Activated CD4-positive, alpha-beta T cell treated with anti-CD3 and anti-CD28 coated beads for 36 hours (primary cell): ENCODE measurements at regions not wholly inside any gene's neighbourhood (a gene's known extent, or its start where the extent isn't known, plus 50 kb on each side); places are given as distances from the start of the nearest gene placed in this dataset.

Experiments
- ATAC-seq: fragments of 200-7000 bp; cut with Tn5 transposase; one replicate; pipeline ENCODE4 v1.10.0; 2021; ENCODE audit warnings: mild to moderate bottlenecking, moderate library complexity
- CTCF ChIA-PET: fragments of 350-600 bp; sonication (Branson Sonifier 250); formaldehyde crosslinking; loops from one replicate; lab custom pipeline; 2021; ENCODE audit warnings: antibody characterized with exemption; lab: Charles Lee
- POLR2A ChIA-PET: fragments of 350-600 bp; sonication (Branson Sonifier 250); formaldehyde crosslinking; loops from one replicate; lab custom pipeline; 2021; ENCODE audit warnings: antibody characterized with exemption, inconsistent platforms; lab: Charles Lee
- DNase-seq: peaks from one replicate; pipeline ENCODE4 v3.0.0-alpha.2; 2020
- H3K27ac Mint-ChIP-seq: one replicate; pipeline ENCODE4 v1.8.0; 2021; ENCODE audit warnings: mixed read lengths
- H3K27me3 Mint-ChIP-seq: one replicate; pipeline ENCODE4 v1.8.0; 2021; ENCODE audit warnings: mixed read lengths
- H3K36me3 Mint-ChIP-seq: one replicate; pipeline ENCODE4 v1.8.0; 2021; ENCODE audit warnings: low read depth, mixed read lengths
- H3K4me1 Mint-ChIP-seq: one replicate; pipeline ENCODE4 v1.8.0; 2021; ENCODE audit warnings: mixed read lengths
- H3K4me3 Mint-ChIP-seq: one replicate; pipeline ENCODE4 v1.8.0; 2021; ENCODE audit warnings: mild to moderate bottlenecking, moderate library complexity, mixed read lengths
- H3K9me3 Mint-ChIP-seq: one replicate; pipeline ENCODE4 v1.8.0; 2021; ENCODE audit warnings: low read depth, mixed read lengths
- intact Hi-C, 2 experiments: fragments of 100-400 bp; cut with DNase I in 1 of 2; cut with micrococcal nuclease in 1 of 2; formaldehyde crosslinking; loops; one replicate each; pipeline versions ENCODE4 v1.14.2 to v1.15.1; 2022 to 2024; cut with DNase I, micrococcal nuclease

DNA sequence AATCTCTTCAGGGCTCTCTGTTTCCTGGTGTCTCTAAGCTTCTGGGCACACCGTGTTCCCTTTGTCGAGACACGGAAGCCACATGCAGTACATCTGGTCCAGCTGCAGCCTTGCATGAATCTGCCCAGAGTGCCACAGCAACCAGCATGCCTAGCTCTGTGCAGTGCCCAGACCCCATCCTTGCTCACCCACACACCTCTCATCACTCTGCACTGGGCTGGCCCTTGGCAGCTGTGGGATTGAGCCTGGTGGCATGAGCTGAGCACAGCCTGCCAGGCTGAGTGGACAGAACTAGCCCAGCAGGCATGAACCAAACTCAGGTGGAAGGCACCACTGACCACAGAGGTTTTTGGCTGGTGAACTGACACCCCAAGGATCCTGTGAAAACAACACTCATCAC is 279.9 kb downstream of the ATXN7L3B start:
- H3K36me3 Mint-ChIP-seq, result no peaks in the 10 kb centered on the region
- no peak for ATAC-seq
- no peak overlapping the region for H3K27ac Mint-ChIP-seq
- ChIA-PET POLR2A (no interaction called here), CTCF (no interaction called here)
- H3K4me3 Mint-ChIP-seq, result no peak overlapping the region
- peaks cover 4% of the 10 kb centered on the region for H3K9me3 Mint-ChIP-seq
- intact Hi-C loops, result no loop called here
- no peak for DNase-seq
- H3K27me3 Mint-ChIP-seq, result no peaks in the 10 kb centered on the region
- no peaks in the 10 kb centered on the region for H3K4me1 Mint-ChIP-seq

DNA sequence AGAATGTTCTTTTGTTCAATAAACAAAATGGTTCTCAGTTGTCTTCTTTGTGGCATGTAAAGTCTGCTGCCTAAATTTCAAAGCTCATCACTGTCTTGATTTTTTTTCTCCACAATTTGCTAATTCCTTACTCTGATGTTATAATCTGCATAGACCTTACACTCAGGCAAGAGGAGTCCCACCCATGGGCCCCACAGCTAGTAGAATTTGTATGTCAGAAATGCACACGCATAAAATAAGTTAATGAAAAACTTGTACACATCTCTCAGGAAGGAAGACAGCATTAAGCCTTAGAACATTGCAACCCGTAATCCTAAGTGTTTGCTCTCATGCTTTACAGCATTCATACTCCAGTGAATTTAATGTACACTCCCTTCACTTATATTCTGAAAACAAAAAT is 280.8 kb downstream of the ATXN7L3B start:
- CTCF ChIA-PET, result no interaction called here
- H3K9me3 Mint-ChIP-seq, result peaks cover 4% of the 10 kb centered on the region
- H3K4me3 Mint-ChIP-seq, result no peak overlapping the region
- H3K27me3 Mint-ChIP-seq, result no peaks in the 10 kb centered on the region
- DNase-seq (no peak), ATAC-seq (no peak)
- intact Hi-C loops, result no loop called here
- no peaks in the 10 kb centered on the region for H3K36me3 Mint-ChIP-seq
- POLR2A ChIA-PET, result no interaction called here
- no peaks in the 10 kb centered on the region for H3K4me1 Mint-ChIP-seq
- H3K27ac Mint-ChIP-seq, result no peak overlapping the region

DNA sequence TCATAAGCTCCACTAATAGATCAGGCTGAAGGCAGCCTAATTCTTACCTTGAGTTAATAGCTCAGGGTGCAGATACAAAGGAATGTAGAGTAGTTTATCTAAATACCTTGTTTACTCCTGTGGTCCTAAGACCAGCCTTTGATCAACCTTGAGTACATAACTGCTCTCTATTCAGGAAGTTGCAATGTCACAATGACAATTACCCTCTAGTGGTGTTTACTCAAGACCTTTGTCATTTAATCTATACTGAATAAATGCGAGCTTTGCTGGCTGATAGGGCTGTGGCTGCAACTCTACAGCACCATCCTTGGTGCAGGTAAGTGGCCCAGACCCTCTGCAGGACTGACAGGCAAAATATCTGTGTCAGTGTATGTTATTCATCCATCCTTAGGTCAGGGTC is 282.7 kb downstream of the ATXN7L3B start:
- ChIA-PET CTCF (no interaction called here), POLR2A (no interaction called here)
- H3K4me3 Mint-ChIP-seq, result no peak overlapping the region
- DNase-seq, result no peak
- H3K27ac Mint-ChIP-seq, result no peak overlapping the region
- no peaks in the 10 kb centered on the region for H3K4me1 Mint-ChIP-seq
- H3K27me3 Mint-ChIP-seq, result no peaks in the 10 kb centered on the region
- no peaks in the 10 kb centered on the region for H3K36me3 Mint-ChIP-seq
- intact Hi-C loops, result no loop called here
- no peak for ATAC-seq
- peaks cover 5% of the 10 kb centered on the region for H3K9me3 Mint-ChIP-seq

DNA sequence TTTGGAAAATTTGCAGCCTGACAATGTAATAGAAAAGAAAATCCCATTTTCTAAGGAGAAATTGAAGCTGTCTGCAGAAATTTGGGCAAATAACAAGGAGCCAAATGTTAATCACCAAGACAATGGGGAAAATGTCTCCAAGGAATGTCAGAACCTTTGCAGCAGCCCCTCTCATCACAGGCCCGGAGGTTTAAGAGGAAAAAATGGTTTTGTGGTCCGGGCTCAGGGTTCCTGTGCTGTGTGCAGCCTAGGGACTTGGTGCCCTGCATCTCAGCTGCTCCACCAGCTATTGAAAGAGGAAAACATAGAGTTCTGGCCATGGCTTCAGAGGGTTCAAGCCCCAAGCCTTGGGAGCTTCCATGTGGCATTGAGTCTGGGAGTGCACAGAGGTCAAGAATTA is 298.9 kb downstream of the ATXN7L3B start:
- Mint-ChIP-seq H3K4me3 (no peak overlapping the region), H3K9me3 (peaks cover 3% of the 10 kb centered on the region), H3K36me3 (no peaks in the 10 kb centered on the region), H3K27ac (no peak overlapping the region), H3K4me1 (no peaks in the 10 kb centered on the region), H3K27me3 (no peaks in the 10 kb centered on the region)
- CTCF ChIA-PET, result no interaction called here
- intact Hi-C loops, result no loop called here
- POLR2A ChIA-PET, result no interaction called here
- DNase-seq (no peak), ATAC-seq (no peak)

DNA sequence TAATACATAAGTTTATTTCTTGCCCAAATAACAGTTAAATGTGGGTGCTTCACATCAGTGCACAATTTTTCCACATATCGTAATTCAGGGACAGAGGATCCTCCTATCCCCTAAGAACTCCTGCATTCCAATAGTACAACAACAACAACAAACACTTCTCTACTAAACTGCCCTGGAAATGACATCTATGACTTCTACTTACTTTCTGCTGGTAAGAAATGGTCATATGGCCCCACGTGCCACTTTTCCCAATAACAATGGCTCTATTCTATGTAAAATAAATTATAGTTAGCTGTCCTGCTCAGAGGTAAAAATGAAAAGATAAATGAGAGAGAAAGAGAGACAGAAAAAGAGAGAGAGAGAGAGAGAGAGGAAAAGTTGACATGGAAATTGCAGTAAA is 308.5 kb downstream of the ATXN7L3B start:
- ChIA-PET POLR2A (no interaction called here), CTCF (no interaction called here)
- intact Hi-C loops, result no loop called here
- no peak overlapping the region for H3K27ac Mint-ChIP-seq
- no peak for DNase-seq
- no peaks in the 10 kb centered on the region for H3K36me3 Mint-ChIP-seq
- no peaks in the 10 kb centered on the region for H3K4me1 Mint-ChIP-seq
- H3K9me3 Mint-ChIP-seq, result no peaks in the 10 kb centered on the region
- no peak overlapping the region for H3K4me3 Mint-ChIP-seq
- H3K27me3 Mint-ChIP-seq, result no peaks in the 10 kb centered on the region
- no peak for ATAC-seq

- Mint-ChIP-seq H3K4me3 (no peak overlapping the region), H3K36me3 (no peaks in the 10 kb centered on the region), H3K27me3 (no peaks in the 10 kb centered on the region), H3K4me1 (no peaks in the 10 kb centered on the region), H3K27ac (no peak overlapping the region), H3K9me3 (no peaks in the 10 kb centered on the region)
- ChIA-PET POLR2A (no interaction called here), CTCF (no interaction called here)
- DNase-seq (no peak), ATAC-seq (no peak)
- intact Hi-C loops, result no loop called here
Measured at GRCh38 chr12:74847169-74847568, 309.5 kb downstream of the ATXN7L3B start.

DNA sequence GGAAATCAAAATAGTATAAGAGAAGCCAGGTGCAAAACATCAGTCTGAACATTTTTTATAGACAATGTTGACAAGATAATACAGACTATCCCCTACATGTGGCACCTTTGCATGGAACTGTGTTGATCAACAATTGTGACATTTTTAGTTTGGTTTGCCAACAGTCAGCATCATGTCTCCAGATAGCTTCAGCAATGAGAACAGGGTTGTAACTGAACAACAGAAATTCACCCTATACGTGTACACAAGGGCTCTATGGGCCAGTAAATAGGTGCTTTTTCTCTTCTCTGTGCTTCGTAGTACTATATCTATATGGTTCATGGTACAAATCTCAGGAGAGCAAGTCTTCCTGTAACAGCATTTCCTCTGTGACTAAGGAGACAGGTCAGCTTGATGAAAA is 310.4 kb downstream of the ATXN7L3B start:
- Mint-ChIP-seq H3K27me3 (no peaks in the 10 kb centered on the region), H3K27ac (no peak overlapping the region)

GRCh38 chr12:74849801-74850200 is 312.2 kb downstream of the ATXN7L3B start:
- intact Hi-C loops, result no loop called here
- no peak for ATAC-seq
- H3K4me1 Mint-ChIP-seq, result no peaks in the 10 kb centered on the region
- no peaks in the 10 kb centered on the region for H3K27me3 Mint-ChIP-seq
- ChIA-PET POLR2A (interaction anchor here (0.8 kb wide), 1 partner anchor 68 kb away, joined by 4 read pairs; no protein-coding TSS in a partner anchor), CTCF (no interaction called here)
- H3K9me3 Mint-ChIP-seq, result no peaks in the 10 kb centered on the region
- H3K27ac Mint-ChIP-seq, result no peak overlapping the region
- DNase-seq, result no peak
- H3K36me3 Mint-ChIP-seq, result no peaks in the 10 kb centered on the region
- no peak overlapping the region for H3K4me3 Mint-ChIP-seq

More for the DNA sequence above, 310.4 kb downstream of the ATXN7L3B start:
- no peak for ATAC-seq
- ChIA-PET CTCF (no interaction called here), POLR2A (no interaction called here)
- no peak overlapping the region for H3K4me3 Mint-ChIP-seq
- no peaks in the 10 kb centered on the region for H3K36me3 Mint-ChIP-seq
- no peaks in the 10 kb centered on the region for H3K4me1 Mint-ChIP-seq
- DNase-seq, result no peak
- intact Hi-C loops, result no loop called here
- no peaks in the 10 kb centered on the region for H3K9me3 Mint-ChIP-seq

DNA sequence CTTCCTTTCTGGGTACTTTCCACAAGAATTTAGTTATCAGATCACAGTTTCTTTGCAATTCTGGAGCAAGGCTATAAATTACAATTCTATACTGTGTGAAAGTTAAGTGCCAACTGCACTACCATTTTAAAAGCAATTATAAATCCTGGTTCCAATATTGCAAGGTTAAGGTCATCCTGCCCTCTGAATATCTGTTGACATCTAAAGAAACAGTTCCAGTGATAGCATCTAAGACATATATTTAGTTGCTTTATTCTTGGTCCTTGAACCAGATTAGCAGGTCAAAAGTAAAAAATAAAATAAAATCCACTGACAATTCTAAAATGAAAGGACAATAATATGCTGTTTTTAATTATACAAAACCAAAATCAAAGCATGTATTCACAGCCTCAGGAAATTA is 334.2 kb downstream of the ATXN7L3B start:
- POLR2A ChIA-PET, result no interaction called here
- Mint-ChIP-seq H3K27me3 (no peaks in the 10 kb centered on the region), H3K36me3 (no peaks in the 10 kb centered on the region), H3K4me3 (no peak overlapping the region), H3K27ac (no peak overlapping the region), H3K4me1 (no peaks in the 10 kb centered on the region), H3K9me3 (no peaks in the 10 kb centered on the region)
- intact Hi-C loops, result no loop called here
- ATAC-seq (no peak), DNase-seq (no peak)
- CTCF ChIA-PET, result no interaction called here

DNA sequence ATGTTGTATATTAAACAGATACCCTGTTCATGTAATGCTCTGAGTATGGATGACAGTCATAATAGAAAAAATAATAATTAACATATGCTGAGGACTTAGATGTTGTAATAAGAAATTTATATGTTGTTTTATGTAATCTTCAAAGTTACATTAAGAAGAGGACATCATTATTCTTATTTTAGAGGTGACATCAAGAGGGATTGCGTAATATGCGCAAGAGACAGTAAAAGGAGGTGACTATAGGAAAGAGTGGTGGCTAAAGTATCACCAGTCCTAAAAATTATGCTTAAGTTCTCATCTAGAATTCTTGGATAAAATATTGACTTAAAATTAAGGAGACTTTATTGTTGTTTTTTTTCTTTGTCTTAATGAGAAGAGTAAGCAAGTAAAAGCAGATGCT is 323.9 kb downstream of the KCNC2 start:
- peaks cover 4% of the 10 kb centered on the region for H3K9me3 Mint-ChIP-seq
- DNase-seq (no peak), ATAC-seq (no peak)
- H3K27ac Mint-ChIP-seq, result no peak overlapping the region
- H3K4me1 Mint-ChIP-seq, result peaks cover 17% of the 10 kb centered on the region
- CTCF ChIA-PET, result no interaction called here
- POLR2A ChIA-PET, result no interaction called here
- no peaks in the 10 kb centered on the region for H3K36me3 Mint-ChIP-seq
- intact Hi-C loops, result no loop called here
- no peak overlapping the region for H3K4me3 Mint-ChIP-seq
- no peaks in the 10 kb centered on the region for H3K27me3 Mint-ChIP-seq

DNA sequence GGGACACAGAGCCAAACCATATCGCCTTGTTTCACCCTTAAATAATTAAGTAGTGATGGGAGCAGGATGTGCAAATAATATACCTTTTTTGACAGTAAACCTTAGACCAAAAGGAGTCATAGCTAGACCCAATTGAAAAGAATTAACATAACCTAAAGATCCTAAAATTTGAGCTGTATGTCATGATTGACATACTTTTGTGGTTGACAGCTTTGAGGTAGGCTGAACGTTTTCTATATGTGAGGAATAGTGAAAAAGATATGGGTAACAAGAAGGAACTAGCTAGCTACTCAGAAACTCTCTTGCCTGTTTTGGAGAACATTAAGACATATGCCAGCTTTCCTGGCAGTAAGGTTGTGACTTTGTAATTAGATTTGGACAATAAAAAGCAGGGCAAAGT is 320.6 kb downstream of the KCNC2 start:
- POLR2A ChIA-PET, result no interaction called here
- H3K36me3 Mint-ChIP-seq, result no peaks in the 10 kb centered on the region
- no peak for DNase-seq
- intact Hi-C loops, result no loop called here
- H3K4me3 Mint-ChIP-seq, result no peak overlapping the region
- no peaks in the 10 kb centered on the region for H3K9me3 Mint-ChIP-seq
- H3K27ac Mint-ChIP-seq, result no peak overlapping the region
- no peaks in the 10 kb centered on the region for H3K27me3 Mint-ChIP-seq
- peak; percentile 29 for ATAC-seq
- CTCF ChIA-PET, result interaction anchor here (1.3 kb wide), 1 partner anchor 16 kb away, joined by 4 read pairs; no protein-coding TSS in a partner anchor
- H3K4me1 Mint-ChIP-seq, result peaks cover 29% of the 10 kb centered on the region

GRCh38 chr12:74889563-74890236 is 319.9 kb downstream of the KCNC2 start:
- DNase-seq, result no peak
- Mint-ChIP-seq H3K27me3 (no peaks in the 10 kb centered on the region), H3K36me3 (no peaks in the 10 kb centered on the region), H3K27ac (no peak overlapping the region), H3K4me1 (peaks cover 29% of the 10 kb centered on the region), H3K4me3 (no peak overlapping the region), H3K9me3 (no peaks in the 10 kb centered on the region)
- POLR2A ChIA-PET, result no interaction called here
- intact Hi-C loops, result no loop called here
- peak; percentile 66 for ATAC-seq
- CTCF ChIA-PET, result interaction anchor here (1.3 kb wide), 1 partner anchor 15 kb away, joined by 4 read pairs; no protein-coding TSS in a partner anchor
